ENCODE measurements at regions not wholly inside any gene's neighbourhood (a gene's known extent, or its start where the extent isn't known, plus 50 kb on each side); places are given as distances from the start of the nearest gene placed in this dataset.

GRCh38 chr3:153599685-153600084 is 437.7 kb downstream of the RAP2B start:
- no peak for TF ChIP-seq CTCF (IDR thresholded peaks at IDR 0.05)
- TF ChIP-seq POLR2A (IDR thresholded peaks at IDR 0.05): no peak

Measured in body of pancreas (tissue), 4 donors.